ENCODE measurements at regions not wholly inside any gene's neighbourhood (a gene's known extent, or its start where the extent isn't known, plus 50 kb on each side); places are given as distances from the start of the nearest gene placed in this dataset.

GRCh38 chr1:34371829-34372532, 195.3 kb downstream of the C1orf94 start:
- TF ChIP-seq CTCF (conservative IDR thresholded peaks at IDR 0.05) (no peak), ZFX (IDR thresholded peaks at IDR 0.05) (no peak)
- H3K27ac ChIP-seq, result no peak overlapping the region

- no peak for TF ChIP-seq ZFX (IDR thresholded peaks at IDR 0.05)
- TF ChIP-seq CTCF (conservative IDR thresholded peaks at IDR 0.05), result no peak
- no peak overlapping the region for H3K27ac ChIP-seq
Measured at GRCh38 chr1:34372891-34373290, 196.2 kb downstream of the C1orf94 start.

- H3K27ac ChIP-seq, result no peak overlapping the region
- TF ChIP-seq ZFX (IDR thresholded peaks at IDR 0.05) (no peak), CTCF (conservative IDR thresholded peaks at IDR 0.05) (no peak)
Measured at GRCh38 chr1:34373912-34374311, 197.2 kb downstream of the C1orf94 start.

- no peak overlapping the region for H3K27ac ChIP-seq
- TF ChIP-seq CTCF (conservative IDR thresholded peaks at IDR 0.05) (no peak), ZFX (IDR thresholded peaks at IDR 0.05) (no peak)
Measured at GRCh38 chr1:34376531-34376930, 199.8 kb downstream of the C1orf94 start.

GRCh38 chr1:34378968-34379856, 202.5 kb downstream of the C1orf94 start:
- no peak for TF ChIP-seq CTCF (conservative IDR thresholded peaks at IDR 0.05)
- TF ChIP-seq ZFX (IDR thresholded peaks at IDR 0.05), result no peak
- no peak overlapping the region for H3K27ac ChIP-seq

- no peak overlapping the region for H3K27ac ChIP-seq
- TF ChIP-seq CTCF (conservative IDR thresholded peaks at IDR 0.05) (no peak), ZFX (IDR thresholded peaks at IDR 0.05) (no peak)
Measured at GRCh38 chr1:34379911-34380310, 203.2 kb downstream of the C1orf94 start.

GRCh38 chr1:34380526-34381124, 203.9 kb downstream of the C1orf94 start:
- H3K27ac ChIP-seq, result no peak overlapping the region
- TF ChIP-seq CTCF (conservative IDR thresholded peaks at IDR 0.05), result no peak
- TF ChIP-seq ZFX (IDR thresholded peaks at IDR 0.05), result no peak
